DOHH2 (cell line): ENCODE measurements at regions not wholly inside any gene's neighbourhood (a gene's known extent, or its start where the extent isn't known, plus 50 kb on each side); places are given as distances from the start of the nearest gene placed in this dataset.

Experiments
- EZH2phosphoT487 ChIP-seq: fragments of 200-600 bp; sonication (generic); IDR thresholded peaks from 2 replicates; pipeline ENCODE4 v1.6.1; 2017; ENCODE audit warnings: borderline replicate concordance, mild to moderate bottlenecking, antibody characterized with exemption, low read length, moderate library complexity, mixed read lengths
- TF ChIP-seq, protein P1 (sequence below): fragments of 200-600 bp; sonication (generic); IDR thresholded peaks from one replicate; pipeline ENCODE4 v1.5.1; 2014; ENCODE audit warnings: antibody characterized with exemption, mild to moderate bottlenecking, low read depth, low read length; ENCODE audit not compliant: poor library complexity, severe bottlenecking

- TF ChIP-seq, protein P1, sequence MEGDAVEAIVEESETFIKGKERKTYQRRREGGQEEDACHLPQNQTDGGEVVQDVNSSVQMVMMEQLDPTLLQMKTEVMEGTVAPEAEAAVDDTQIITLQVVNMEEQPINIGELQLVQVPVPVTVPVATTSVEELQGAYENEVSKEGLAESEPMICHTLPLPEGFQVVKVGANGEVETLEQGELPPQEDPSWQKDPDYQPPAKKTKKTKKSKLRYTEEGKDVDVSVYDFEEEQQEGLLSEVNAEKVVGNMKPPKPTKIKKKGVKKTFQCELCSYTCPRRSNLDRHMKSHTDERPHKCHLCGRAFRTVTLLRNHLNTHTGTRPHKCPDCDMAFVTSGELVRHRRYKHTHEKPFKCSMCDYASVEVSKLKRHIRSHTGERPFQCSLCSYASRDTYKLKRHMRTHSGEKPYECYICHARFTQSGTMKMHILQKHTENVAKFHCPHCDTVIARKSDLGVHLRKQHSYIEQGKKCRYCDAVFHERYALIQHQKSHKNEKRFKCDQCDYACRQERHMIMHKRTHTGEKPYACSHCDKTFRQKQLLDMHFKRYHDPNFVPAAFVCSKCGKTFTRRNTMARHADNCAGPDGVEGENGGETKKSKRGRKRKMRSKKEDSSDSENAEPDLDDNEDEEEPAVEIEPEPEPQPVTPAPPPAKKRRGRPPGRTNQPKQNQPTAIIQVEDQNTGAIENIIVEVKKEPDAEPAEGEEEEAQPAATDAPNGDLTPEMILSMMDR: no peak
- TF ChIP-seq EZH2phosphoT487: no peak
Measured at GRCh38 chr1:73635021-73635420, 563.0 kb downstream of the LRRIQ3 start.
